Activated T-cell treated with anti-CD3 and anti-CD28 coated beads, Interleukin-2, amount 50 U/mL, for 72 hours (primary cell): ENCODE measurements at regions not wholly inside any gene's neighbourhood (a gene's known extent, or its start where the extent isn't known, plus 50 kb on each side); places are given as distances from the start of the nearest gene placed in this dataset.

Source experiments
- ATAC-seq, 2 donors: fragments of 150-1000 bp; cut with Tn5 transposase; replicated peaks in 1 of 2; 2 replicates each; pipeline ENCODE4 v1.10.0; 2021; ENCODE audit warnings: moderate library complexity in 2 of 2, mild to moderate bottlenecking in 1 of 2
- DNase-seq, 2 donors: peaks; one replicate each; pipeline ENCODE4 v3.0.0; 2021 to 2022; ENCODE audit warnings: mixed read lengths in 1 of 2
- H3K27ac Mint-ChIP-seq: one replicate; pipeline ENCODE4 v1.8.0; 2022; ENCODE audit warnings: mild to moderate bottlenecking, moderate library complexity, mixed read lengths
- H3K27me3 Mint-ChIP-seq: one replicate; pipeline ENCODE4 v1.8.0; 2022; ENCODE audit warnings: low read depth, mixed read lengths
- H3K36me3 Mint-ChIP-seq, 2 donors: one replicate each; pipeline ENCODE4 v1.8.0; 2022; ENCODE audit warnings: mixed read lengths in 2 of 2, mild to moderate bottlenecking in 1 of 2; ENCODE audit not compliant: insufficient read depth in 2 of 2
- H3K4me1 Mint-ChIP-seq: one replicate; pipeline ENCODE4 v1.8.0; 2022; ENCODE audit warnings: low read depth, mixed read lengths
- H3K4me3 Mint-ChIP-seq, 2 donors: one replicate each; pipeline ENCODE4 v1.8.0; 2022; ENCODE audit warnings: mild to moderate bottlenecking in 2 of 2, mixed read lengths in 2 of 2, moderate library complexity in 2 of 2
- H3K9me3 Mint-ChIP-seq, 2 donors: one replicate each; pipeline ENCODE4 v1.8.0; 2022; ENCODE audit warnings: mixed read lengths in 2 of 2

- Mint-ChIP-seq H3K27me3 (no peaks in the 10 kb centered on the region), H3K27ac (no peak overlapping the region), H3K4me1 (no peaks in the 10 kb centered on the region), H3K9me3 (peaks cover 0 to 1% of the 10 kb centered on the region in 2 donors), H3K36me3 (no peaks in the 10 kb centered on the region), H3K4me3 (no peak overlapping the region)
- ATAC-seq (no peak), DNase-seq (no peak)
Observed at GRCh38 chr2:17289669-17290068, 228.6 kb downstream of the RAD51AP2 start.

- ATAC-seq (no peak), DNase-seq (no peak)
- Mint-ChIP-seq H3K27me3 (no peaks in the 10 kb centered on the region), H3K4me1 (no peaks in the 10 kb centered on the region), H3K36me3 (no peaks in the 10 kb centered on the region), H3K9me3 (peaks cover 2% of the 10 kb centered on the region in 2 donors), H3K27ac (no peak overlapping the region), H3K4me3 (no peak overlapping the region)
Observed at GRCh38 chr2:17287183-17287582, 231.1 kb downstream of the RAD51AP2 start.

- no peak overlapping the region for H3K27ac Mint-ChIP-seq
- peaks cover 4 to 7% of the 10 kb centered on the region in 2 donors for H3K9me3 Mint-ChIP-seq
- no peak for DNase-seq
- H3K36me3 Mint-ChIP-seq, result no peaks in the 10 kb centered on the region
- H3K4me1 Mint-ChIP-seq, result no peaks in the 10 kb centered on the region
- no peaks in the 10 kb centered on the region for H3K27me3 Mint-ChIP-seq
- no peak overlapping the region for H3K4me3 Mint-ChIP-seq
- ATAC-seq, result no peak
Observed at GRCh38 chr2:17282826-17283225, 235.4 kb downstream of the RAD51AP2 start.

GRCh38 chr2:17282245-17282644 lies 236.0 kb downstream of the RAD51AP2 start:
- Mint-ChIP-seq H3K36me3 (no peaks in the 10 kb centered on the region), H3K27me3 (no peaks in the 10 kb centered on the region), H3K27ac (no peak overlapping the region), H3K4me3 (no peak overlapping the region), H3K4me1 (no peaks in the 10 kb centered on the region), H3K9me3 (peaks cover 4 to 7% of the 10 kb centered on the region in 2 donors)
- ATAC-seq (no peak), DNase-seq (no peak)

GRCh38 chr2:17276220-17276619 lies 242.0 kb downstream of the RAD51AP2 start:
- DNase-seq (no peak), ATAC-seq (no peak)
- H3K4me3 Mint-ChIP-seq, result no peak overlapping the region
- no peaks in the 10 kb centered on the region for H3K4me1 Mint-ChIP-seq
- no peaks in the 10 kb centered on the region for H3K27me3 Mint-ChIP-seq
- peaks cover 4 to 7% of the 10 kb centered on the region in 2 donors for H3K9me3 Mint-ChIP-seq
- no peak overlapping the region for H3K27ac Mint-ChIP-seq
- no peaks in the 10 kb centered on the region for H3K36me3 Mint-ChIP-seq

GRCh38 chr2:17272652-17273525 lies 245.4 kb downstream of the RAD51AP2 start:
- ATAC-seq (no peak), DNase-seq (no peak)
- Mint-ChIP-seq H3K4me1 (no peaks in the 10 kb centered on the region), H3K9me3 (peaks cover 0 to 8% of the 10 kb centered on the region in 2 donors), H3K27ac (no peak overlapping the region), H3K27me3 (no peaks in the 10 kb centered on the region), H3K4me3 (no peak overlapping the region), H3K36me3 (no peaks in the 10 kb centered on the region)

- no peak for ATAC-seq
- H3K27me3 Mint-ChIP-seq, result no peaks in the 10 kb centered on the region
- no peaks in the 10 kb centered on the region for H3K4me1 Mint-ChIP-seq
- DNase-seq, result no peak
- H3K36me3 Mint-ChIP-seq, result no peaks in the 10 kb centered on the region
- no peak overlapping the region for H3K27ac Mint-ChIP-seq
- H3K9me3 Mint-ChIP-seq, result peaks cover 0 to 8% of the 10 kb centered on the region in 2 donors
- no peak overlapping the region for H3K4me3 Mint-ChIP-seq
Observed at GRCh38 chr2:17272170-17272569, 246.1 kb downstream of the RAD51AP2 start.

DNA sequence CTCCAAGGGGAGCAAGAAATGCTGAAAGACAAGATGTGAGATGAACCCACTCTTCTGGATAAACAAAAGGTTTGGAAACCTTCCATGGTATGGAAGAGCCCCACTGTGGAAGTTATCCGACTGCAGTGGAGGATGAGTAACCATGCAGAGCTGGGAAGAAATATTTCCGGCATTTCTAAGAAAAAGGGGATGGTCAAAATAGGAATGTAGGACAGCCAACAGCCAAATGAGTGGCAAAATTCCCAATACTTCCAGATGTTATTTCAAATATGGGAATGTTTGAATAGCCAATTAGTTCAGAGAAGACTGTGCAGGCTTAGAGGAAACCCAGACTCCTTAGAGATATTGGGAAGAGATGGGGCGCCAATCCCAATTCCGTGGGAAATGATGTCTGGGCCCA lies 246.8 kb downstream of the RAD51AP2 start:
- H3K4me1 Mint-ChIP-seq, result no peaks in the 10 kb centered on the region
- H3K27me3 Mint-ChIP-seq, result no peaks in the 10 kb centered on the region
- H3K27ac Mint-ChIP-seq, result no peak overlapping the region
- DNase-seq, result no peak
- H3K4me3 Mint-ChIP-seq, result no peak overlapping the region
- H3K9me3 Mint-ChIP-seq, result peaks cover 0 to 8% of the 10 kb centered on the region in 2 donors
- no peaks in the 10 kb centered on the region for H3K36me3 Mint-ChIP-seq
- ATAC-seq, result no peak

DNA sequence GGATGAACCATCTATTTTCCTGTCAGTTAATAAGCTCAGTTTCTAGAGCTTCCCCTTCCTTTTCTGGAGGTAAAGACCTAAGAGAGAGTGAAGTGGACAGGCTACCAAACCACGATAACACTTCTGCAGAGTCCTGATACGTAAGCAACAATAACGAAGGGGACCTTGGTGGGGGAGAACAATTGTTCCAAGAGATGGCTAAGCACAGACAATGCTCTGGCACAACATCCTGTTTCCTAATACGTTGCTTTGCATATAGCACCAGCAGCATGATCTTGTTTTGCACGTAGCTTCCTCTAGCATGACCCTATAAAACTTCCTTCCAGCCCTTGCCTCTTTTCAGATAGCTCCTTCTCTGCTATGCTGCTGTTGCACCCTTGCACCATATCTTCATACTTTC lies 247.3 kb downstream of the RAD51AP2 start:
- no peak overlapping the region for H3K4me3 Mint-ChIP-seq
- DNase-seq (no peak), ATAC-seq (no peak)
- no peaks in the 10 kb centered on the region for H3K27me3 Mint-ChIP-seq
- no peaks in the 10 kb centered on the region for H3K36me3 Mint-ChIP-seq
- no peak overlapping the region for H3K27ac Mint-ChIP-seq
- H3K9me3 Mint-ChIP-seq, result peaks cover 0 to 8% of the 10 kb centered on the region in 2 donors
- no peaks in the 10 kb centered on the region for H3K4me1 Mint-ChIP-seq

- Mint-ChIP-seq H3K27ac (no peak overlapping the region), H3K9me3 (no peaks in the 10 kb centered on the region), H3K27me3 (no peaks in the 10 kb centered on the region), H3K36me3 (no peaks in the 10 kb centered on the region), H3K4me1 (no peaks in the 10 kb centered on the region), H3K4me3 (no peak overlapping the region)
- no peak for ATAC-seq
- no peak for DNase-seq
Observed at GRCh38 chr2:17263570-17263968, 254.7 kb downstream of the RAD51AP2 start.

DNA sequence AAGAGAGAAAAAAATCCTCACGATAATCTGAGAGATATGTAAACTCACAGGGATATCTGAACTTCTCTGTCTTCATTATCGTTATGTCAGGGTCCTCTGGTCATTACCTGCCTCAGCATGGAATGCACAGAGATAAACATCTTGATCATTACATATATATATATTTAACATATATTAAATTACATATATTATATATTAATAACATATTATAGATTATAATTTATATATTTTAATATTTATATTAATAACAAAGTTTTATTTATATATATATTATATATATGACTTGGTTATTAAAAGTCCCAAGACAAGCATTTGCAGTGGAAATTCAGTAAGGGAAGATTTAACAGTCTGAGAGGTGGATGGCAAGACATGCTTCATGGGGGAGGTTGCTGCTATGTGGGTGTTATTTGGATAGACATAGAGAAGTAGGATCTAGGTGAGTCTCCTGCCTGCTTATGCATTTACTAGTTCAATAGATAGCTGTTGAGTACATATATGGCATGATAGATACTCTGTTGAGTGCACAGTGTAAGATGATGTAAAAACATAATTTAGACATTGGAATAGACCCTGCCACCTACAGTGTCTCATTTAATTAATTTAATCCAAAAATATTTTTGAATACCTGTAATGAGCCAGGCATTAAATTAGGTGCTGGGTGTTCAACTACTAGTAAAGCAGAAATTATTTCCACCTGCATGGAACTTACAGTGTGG lies 255.2 kb downstream of the RAD51AP2 start:
- H3K27ac Mint-ChIP-seq, result no peak overlapping the region
- ATAC-seq, result no peak
- no peaks in the 10 kb centered on the region for H3K4me1 Mint-ChIP-seq
- DNase-seq, result no peak
- H3K4me3 Mint-ChIP-seq, result no peak overlapping the region
- no peaks in the 10 kb centered on the region for H3K36me3 Mint-ChIP-seq
- H3K9me3 Mint-ChIP-seq, result no peaks in the 10 kb centered on the region
- no peaks in the 10 kb centered on the region for H3K27me3 Mint-ChIP-seq

GRCh38 chr2:17259613-17260012 lies 258.6 kb downstream of the RAD51AP2 start:
- no peaks in the 10 kb centered on the region for H3K36me3 Mint-ChIP-seq
- no peak overlapping the region for H3K27ac Mint-ChIP-seq
- DNase-seq (no peak), ATAC-seq (no peak)
- H3K4me1 Mint-ChIP-seq, result no peaks in the 10 kb centered on the region
- H3K9me3 Mint-ChIP-seq, result peaks cover 0 to 3% of the 10 kb centered on the region in 2 donors
- no peaks in the 10 kb centered on the region for H3K27me3 Mint-ChIP-seq
- no peak overlapping the region for H3K4me3 Mint-ChIP-seq

- Mint-ChIP-seq H3K27me3 (no peaks in the 10 kb centered on the region), H3K27ac (no peak overlapping the region), H3K4me3 (no peak overlapping the region), H3K4me1 (no peaks in the 10 kb centered on the region), H3K36me3 (no peaks in the 10 kb centered on the region), H3K9me3 (peaks cover 0 to 3% of the 10 kb centered on the region in 2 donors)
- no peak for DNase-seq
- ATAC-seq, result no peak
Observed at GRCh38 chr2:17258861-17259260, 259.4 kb downstream of the RAD51AP2 start.
